Activated naive CD8-positive, alpha-beta T cell treated with anti-CD3 and anti-CD28 coated beads, Interleukin-2, amount 50 U/mL, for 24 hours (primary cell): ENCODE measurements at regions not wholly inside any gene's neighbourhood (a gene's known extent, or its start where the extent isn't known, plus 50 kb on each side); places are given as distances from the start of the nearest gene placed in this dataset.

Source experiments
- ATAC-seq: fragments of 150-1000 bp; cut with Tn5 transposase; one replicate; pipeline ENCODE4 v1.10.0; 2021
- DNase-seq: peaks from one replicate; pipeline ENCODE4 v3.0.0; 2021
- H3K27ac Mint-ChIP-seq: one replicate; pipeline ENCODE4 v1.8.0; 2021; ENCODE audit warnings: mild to moderate bottlenecking, mixed read lengths
- H3K27me3 Mint-ChIP-seq: one replicate; pipeline ENCODE4 v1.8.0; 2021; ENCODE audit warnings: mixed read lengths
- H3K36me3 Mint-ChIP-seq: one replicate; pipeline ENCODE4 v1.8.0; 2021; ENCODE audit warnings: low read depth, mixed read lengths
- H3K4me1 Mint-ChIP-seq: one replicate; pipeline ENCODE4 v1.8.0; 2021; ENCODE audit warnings: mixed read lengths
- H3K4me3 Mint-ChIP-seq: one replicate; pipeline ENCODE4 v1.8.0; 2021; ENCODE audit warnings: mild to moderate bottlenecking, moderate library complexity, mixed read lengths
- H3K9me3 Mint-ChIP-seq: one replicate; pipeline ENCODE4 v1.8.0; 2021; ENCODE audit warnings: mixed read lengths

- Mint-ChIP-seq H3K4me3 (no peak overlapping the region), H3K4me1 (no peaks in the 10 kb centered on the region), H3K36me3 (no peaks in the 10 kb centered on the region), H3K9me3 (peaks cover 17% of the 10 kb centered on the region), H3K27me3 (no peaks in the 10 kb centered on the region), H3K27ac (no peak overlapping the region)
- no peak for DNase-seq
- no peak for ATAC-seq
Observed at GRCh38 chr6:77040568-77041195, 422.6 kb downstream of the HTR1B start.

GRCh38 chr6:77038807-77039206, 424.5 kb downstream of the HTR1B start:
- ATAC-seq = no peak
- H3K4me1 Mint-ChIP-seq = no peaks in the 10 kb centered on the region
- no peaks in the 10 kb centered on the region for H3K36me3 Mint-ChIP-seq

GRCh38 chr6:77037439-77037838, 425.9 kb downstream of the HTR1B start:
- H3K4me1 Mint-ChIP-seq = no peaks in the 10 kb centered on the region

More at GRCh38 chr6:77038807-77039206, 424.5 kb downstream of the HTR1B start:
- no peak for DNase-seq
- no peak overlapping the region for H3K4me3 Mint-ChIP-seq
- H3K27ac Mint-ChIP-seq = no peak overlapping the region
- peaks cover 17% of the 10 kb centered on the region for H3K9me3 Mint-ChIP-seq
- H3K27me3 Mint-ChIP-seq = no peaks in the 10 kb centered on the region

GRCh38 chr6:77036400-77036799, 426.9 kb downstream of the HTR1B start:
- DNase-seq (no peak), ATAC-seq (no peak)
- Mint-ChIP-seq H3K27me3 (no peaks in the 10 kb centered on the region), H3K9me3 (peaks cover 20% of the 10 kb centered on the region), H3K4me3 (no peak overlapping the region), H3K4me1 (no peaks in the 10 kb centered on the region), H3K36me3 (no peaks in the 10 kb centered on the region), H3K27ac (no peak overlapping the region)

More at GRCh38 chr6:77037439-77037838, 425.9 kb downstream of the HTR1B start:
- DNase-seq = no peak
- Mint-ChIP-seq H3K36me3 (no peaks in the 10 kb centered on the region), H3K27me3 (no peaks in the 10 kb centered on the region), H3K4me3 (no peak overlapping the region), H3K9me3 (peaks cover 17% of the 10 kb centered on the region), H3K27ac (no peak overlapping the region)
- no peak for ATAC-seq

GRCh38 chr6:77034161-77034560, 429.1 kb downstream of the HTR1B start:
- DNase-seq (no peak), ATAC-seq (no peak)
- H3K4me3 Mint-ChIP-seq = no peak overlapping the region
- peaks cover 20% of the 10 kb centered on the region for H3K9me3 Mint-ChIP-seq
- no peak overlapping the region for H3K27ac Mint-ChIP-seq
- no peaks in the 10 kb centered on the region for H3K4me1 Mint-ChIP-seq
- H3K27me3 Mint-ChIP-seq = no peaks in the 10 kb centered on the region
- no peaks in the 10 kb centered on the region for H3K36me3 Mint-ChIP-seq

GRCh38 chr6:77030929-77031674, 432.2 kb downstream of the HTR1B start:
- DNase-seq (no peak), ATAC-seq (no peak)
- H3K4me1 Mint-ChIP-seq = no peaks in the 10 kb centered on the region
- H3K36me3 Mint-ChIP-seq = no peaks in the 10 kb centered on the region
- H3K27ac Mint-ChIP-seq = no peak overlapping the region
- no peak overlapping the region for H3K4me3 Mint-ChIP-seq
- no peaks in the 10 kb centered on the region for H3K27me3 Mint-ChIP-seq
- peaks cover 7% of the 10 kb centered on the region for H3K9me3 Mint-ChIP-seq

- H3K4me1 Mint-ChIP-seq = no peaks in the 10 kb centered on the region
- no peaks in the 10 kb centered on the region for H3K27me3 Mint-ChIP-seq
- no peak for DNase-seq
- ATAC-seq = no peak
- H3K4me3 Mint-ChIP-seq = no peak overlapping the region
- H3K36me3 Mint-ChIP-seq = no peaks in the 10 kb centered on the region
- peaks cover 3% of the 10 kb centered on the region for H3K9me3 Mint-ChIP-seq
- H3K27ac Mint-ChIP-seq = no peak overlapping the region
Observed at GRCh38 chr6:77026341-77026740, 436.9 kb downstream of the HTR1B start.

- no peak overlapping the region for H3K4me3 Mint-ChIP-seq
- DNase-seq (no peak), ATAC-seq (no peak)
- H3K36me3 Mint-ChIP-seq = no peaks in the 10 kb centered on the region
- H3K4me1 Mint-ChIP-seq = no peaks in the 10 kb centered on the region
- peaks cover 3% of the 10 kb centered on the region for H3K9me3 Mint-ChIP-seq
- H3K27me3 Mint-ChIP-seq = no peaks in the 10 kb centered on the region
- H3K27ac Mint-ChIP-seq = no peak overlapping the region
Observed at GRCh38 chr6:77025736-77026223, 437.5 kb downstream of the HTR1B start.

- no peak overlapping the region for H3K27ac Mint-ChIP-seq
- H3K36me3 Mint-ChIP-seq = no peaks in the 10 kb centered on the region
- DNase-seq = no peak
- H3K4me1 Mint-ChIP-seq = no peaks in the 10 kb centered on the region
- H3K27me3 Mint-ChIP-seq = no peaks in the 10 kb centered on the region
- H3K4me3 Mint-ChIP-seq = no peak overlapping the region
- ATAC-seq = no peak
- peaks cover 7% of the 10 kb centered on the region for H3K9me3 Mint-ChIP-seq
Observed at GRCh38 chr6:77021778-77022177, 441.5 kb downstream of the HTR1B start.

- Mint-ChIP-seq H3K27ac (no peak overlapping the region), H3K9me3 (peaks cover 7% of the 10 kb centered on the region), H3K4me3 (no peak overlapping the region), H3K36me3 (no peaks in the 10 kb centered on the region), H3K4me1 (no peaks in the 10 kb centered on the region), H3K27me3 (no peaks in the 10 kb centered on the region)
- ATAC-seq (no peak), DNase-seq (no peak)
Observed at GRCh38 chr6:77021232-77021631, 442.1 kb downstream of the HTR1B start.

GRCh38 chr6:77019081-77019480, 444.2 kb downstream of the HTR1B start:
- Mint-ChIP-seq H3K36me3 (no peaks in the 10 kb centered on the region), H3K27me3 (no peaks in the 10 kb centered on the region), H3K27ac (no peak overlapping the region), H3K4me1 (no peaks in the 10 kb centered on the region), H3K4me3 (no peak overlapping the region), H3K9me3 (peaks cover 16% of the 10 kb centered on the region)
- ATAC-seq = no peak
- no peak for DNase-seq

- Mint-ChIP-seq H3K36me3 (no peaks in the 10 kb centered on the region), H3K27ac (no peak overlapping the region), H3K4me1 (no peaks in the 10 kb centered on the region), H3K9me3 (peaks cover 21% of the 10 kb centered on the region), H3K27me3 (no peaks in the 10 kb centered on the region), H3K4me3 (no peak overlapping the region)
- DNase-seq (no peak), ATAC-seq (no peak)
Observed at GRCh38 chr6:77017537-77017936, 445.8 kb downstream of the HTR1B start.

GRCh38 chr6:77015350-77015749, 447.9 kb downstream of the HTR1B start:
- Mint-ChIP-seq H3K9me3 (peaks cover 21% of the 10 kb centered on the region), H3K36me3 (no peaks in the 10 kb centered on the region), H3K4me3 (no peak overlapping the region), H3K4me1 (no peaks in the 10 kb centered on the region), H3K27me3 (no peaks in the 10 kb centered on the region), H3K27ac (no peak overlapping the region)
- DNase-seq = no peak
- ATAC-seq = no peak

- Mint-ChIP-seq H3K9me3 (peaks cover 24% of the 10 kb centered on the region), H3K36me3 (no peaks in the 10 kb centered on the region), H3K4me1 (no peaks in the 10 kb centered on the region), H3K27ac (no peak overlapping the region), H3K4me3 (no peak overlapping the region), H3K27me3 (no peaks in the 10 kb centered on the region)
- no peak for DNase-seq
- no peak for ATAC-seq
Observed at GRCh38 chr6:77011929-77012545, 451.3 kb downstream of the HTR1B start.

GRCh38 chr6:77010931-77011542, 452.3 kb downstream of the HTR1B start:
- Mint-ChIP-seq H3K4me1 (no peaks in the 10 kb centered on the region), H3K27ac (no peak overlapping the region), H3K27me3 (no peaks in the 10 kb centered on the region), H3K36me3 (no peaks in the 10 kb centered on the region), H3K4me3 (no peak overlapping the region), H3K9me3 (peaks cover 19% of the 10 kb centered on the region)
- DNase-seq (no peak), ATAC-seq (no peak)
